ENCODE measurements at regions not wholly inside any gene's neighbourhood (a gene's known extent, or its start where the extent isn't known, plus 50 kb on each side); places are given as distances from the start of the nearest gene placed in this dataset.

GRCh38 chr22:49066619-49067018, 761.1 kb downstream of the BRD1 start:
- DNase-seq, result peak in 1 of 2 donors; percentile 74
- no peak overlapping the region for H3K4me3 ChIP-seq
- 66 to 84% (median 81%) methylated on average over 9 of the region's 9 CpGs for WGBS, 5 donors
- peaks cover 0 to 37% (median 7%) of the 10 kb centered on the region in 3 donors for H3K27me3 ChIP-seq
- TF ChIP-seq POLR2A (IDR thresholded peaks at IDR 0.05) (no peak), CTCF (IDR thresholded peaks at IDR 0.05) (no peak), EP300 (IDR thresholded peaks at IDR 0.05) (no peak), POLR2AphosphoS5 (IDR thresholded peaks at IDR 0.05) (no peak)
- intact Hi-C loops (cut with DNase I; ENCODE audit: low total_unique reads), result no loop called here
- H3K4me1 ChIP-seq, result no peaks in the 10 kb centered on the region
- H3K9me3 ChIP-seq, result no peaks in the 10 kb centered on the region
- no peak overlapping the region for H3K27ac ChIP-seq
- no peaks in the 10 kb centered on the region for H3K36me3 ChIP-seq

- H3K4me1 ChIP-seq, result no peaks in the 10 kb centered on the region
- H3K4me3 ChIP-seq, result no peak overlapping the region
- no peak overlapping the region for H3K27ac ChIP-seq
- no peak for TF ChIP-seq EP300 (IDR thresholded peaks at IDR 0.05)
- TF ChIP-seq POLR2A (IDR thresholded peaks at IDR 0.05), result no peak
- TF ChIP-seq CTCF (IDR thresholded peaks at IDR 0.05), result no peak
- no peak for TF ChIP-seq POLR2AphosphoS5 (IDR thresholded peaks at IDR 0.05)
- peaks cover 0 to 42% (median 7%) of the 10 kb centered on the region in 3 donors for H3K27me3 ChIP-seq
- WGBS, 5 donors, result 67 to 75% (median 73%) methylated on average over 7 of the region's 7 CpGs
- intact Hi-C loops (cut with DNase I; ENCODE audit: low total_unique reads), result no loop called here
- H3K36me3 ChIP-seq, result no peaks in the 10 kb centered on the region
- no peak for DNase-seq
- H3K9me3 ChIP-seq, result no peaks in the 10 kb centered on the region
Observed at GRCh38 chr22:49064836-49065235, 762.8 kb downstream of the BRD1 start.

- peaks cover 0 to 49% (median 7%) of the 10 kb centered on the region in 3 donors for H3K27me3 ChIP-seq
- WGBS, 5 donors, result 36 to 62% (median 51%) methylated on average over 4 of the region's 4 CpGs
- H3K4me1 ChIP-seq, result no peaks in the 10 kb centered on the region
- DNase-seq, result no peak
- intact Hi-C loops (cut with DNase I; ENCODE audit: low total_unique reads), result no loop called here
- H3K36me3 ChIP-seq, result no peaks in the 10 kb centered on the region
- H3K9me3 ChIP-seq, result no peaks in the 10 kb centered on the region
- no peak overlapping the region for H3K27ac ChIP-seq
- no peak overlapping the region for H3K4me3 ChIP-seq
- no peak for TF ChIP-seq EP300 (IDR thresholded peaks at IDR 0.05)
- no peak for TF ChIP-seq POLR2A (IDR thresholded peaks at IDR 0.05)
- no peak for TF ChIP-seq CTCF (IDR thresholded peaks at IDR 0.05)
- TF ChIP-seq POLR2AphosphoS5 (IDR thresholded peaks at IDR 0.05), result no peak
Observed at GRCh38 chr22:49063545-49063890, 764.2 kb downstream of the BRD1 start.

GRCh38 chr22:49062802-49063544, 764.7 kb downstream of the BRD1 start:
- Histone ChIP-seq H3K36me3 (no peaks in the 10 kb centered on the region), H3K9me3 (no peaks in the 10 kb centered on the region), H3K27ac (no peak overlapping the region), H3K4me3 (no peak overlapping the region), H3K4me1 (no peaks in the 10 kb centered on the region), H3K27me3 (peaks cover 0 to 54% (median 7%) of the 10 kb centered on the region in 3 donors)
- DNase-seq, result no peak
- intact Hi-C loops (cut with DNase I; ENCODE audit: low total_unique reads), result no loop called here
- 39 to 51% (median 42%) methylated on average over 11 to 12 of the region's 12 CpGs for WGBS, 5 donors
- TF ChIP-seq EP300 (IDR thresholded peaks at IDR 0.05) (no peak), POLR2AphosphoS5 (IDR thresholded peaks at IDR 0.05) (no peak)

- TF ChIP-seq POLR2AphosphoS5 (IDR thresholded peaks at IDR 0.05), result no peak
- no peak for TF ChIP-seq CTCF (IDR thresholded peaks at IDR 0.05)
- TF ChIP-seq EP300 (IDR thresholded peaks at IDR 0.05), result no peak
- no peak for TF ChIP-seq POLR2A (IDR thresholded peaks at IDR 0.05)
- no peak overlapping the region for H3K27ac ChIP-seq
- WGBS, 5 donors, result 62 to 75% (median 70%) methylated on average over 9 to 17 of the region's 17 CpGs
- H3K36me3 ChIP-seq, result no peaks in the 10 kb centered on the region
- H3K4me1 ChIP-seq, result no peaks in the 10 kb centered on the region
- DNase-seq, result peak in 1 of 2 donors; percentile 54
- H3K27me3 ChIP-seq, result peaks cover 0 to 59% (median 7%) of the 10 kb centered on the region in 3 donors
- intact Hi-C loops (cut with DNase I; ENCODE audit: low total_unique reads), result no loop called here
- no peaks in the 10 kb centered on the region for H3K9me3 ChIP-seq
- H3K4me3 ChIP-seq, result no peak overlapping the region
Observed at GRCh38 chr22:49062155-49062801, 765.4 kb downstream of the BRD1 start.
